ENCODE measurements at regions not wholly inside any gene's neighbourhood (a gene's known extent, or its start where the extent isn't known, plus 50 kb on each side); places are given as distances from the start of the nearest gene placed in this dataset.

DNA sequence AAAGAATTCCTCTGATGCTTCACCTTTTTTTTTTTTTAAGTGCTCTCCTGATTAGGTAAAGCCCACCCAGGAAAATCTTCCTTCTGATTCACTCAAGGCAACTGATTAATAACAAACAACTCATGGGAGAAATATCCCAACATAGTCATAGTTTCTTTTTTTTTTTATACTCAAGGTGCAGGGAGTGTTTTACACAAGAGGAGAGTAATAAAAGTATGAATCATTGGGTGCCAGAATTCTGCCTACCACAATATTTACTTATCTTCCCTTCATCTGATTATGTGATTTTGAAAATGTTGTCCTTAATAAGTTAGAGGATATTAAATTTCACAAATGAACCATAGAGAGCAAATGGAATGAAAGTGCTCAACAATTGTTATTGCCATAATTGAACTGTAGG lies 329.9 kb downstream of the TECRL start:
- H3K4ac ChIP-seq (ENCODE audit: low read depth, low read length): no peak overlapping the region

More for the DNA sequence above, 329.9 kb downstream of the TECRL start:
- no peak overlapping the region for H3K18ac ChIP-seq (ENCODE audit: insufficient read length, low read depth, low read length)
- no peak overlapping the region for H4K91ac ChIP-seq (ENCODE audit: insufficient read length, low read depth, low read length)
- H4K5ac ChIP-seq (ENCODE audit: insufficient read length, low read depth, low read length): no peak overlapping the region
- no peak overlapping the region for H4K8ac ChIP-seq (replicated peaks; ENCODE audit: insufficient read length, low read depth, low read length)
- H3K14ac ChIP-seq (ENCODE audit: insufficient read depth, low read length): no peak overlapping the region
- H3K27ac Mint-ChIP-seq: no peak overlapping the region; a peak in 1 of 7 replicates
- H3K79me1 ChIP-seq (ENCODE audit: insufficient read depth, low read depth, low read length, poor library complexity, severe bottlenecking): no peaks in the 10 kb centered on the region
- H3K9ac ChIP-seq (ENCODE audit: extremely low read depth, insufficient read length, low read length): no peak overlapping the region
- H3T11ph ChIP-seq (ENCODE audit: low read length): no peak overlapping the region
- no peaks in the 10 kb centered on the region for H3K4me1 ChIP-seq (ENCODE audit: insufficient read depth, low read length)
- H2BK12ac ChIP-seq (ENCODE audit: insufficient read length, low read depth, low read length): no peak overlapping the region
- no peak overlapping the region for H3K23ac ChIP-seq (ENCODE audit: insufficient read length, low read depth, low read length)
- H3K4me3 Mint-ChIP-seq: no peak overlapping the region
- H3K4me2 ChIP-seq (ENCODE audit: insufficient read depth, insufficient read length, low read length): no peak overlapping the region
- no peaks in the 10 kb centered on the region for H3K9me3 ChIP-seq (ENCODE audit: control insufficient read depth, low read depth, low read length)
- peaks cover 2 to 3% (median 2%) of the 10 kb centered on the region in 3 experiments; a peak in 1 of 7 replicates for H3K36me3 Mint-ChIP-seq (ENCODE audit: insufficient read depth in 1 of 3, low read depth in 3 of 3)
- no peak overlapping the region for H2BK5ac ChIP-seq (ENCODE audit: insufficient read length, low read length)
- H4K20me1 ChIP-seq (ENCODE audit: control insufficient read depth, insufficient read depth, insufficient read length): no peaks in the 10 kb centered on the region
- no peaks in the 10 kb centered on the region for H3K27me3 ChIP-seq (ENCODE audit: insufficient read depth, low read length)
- H3K9me3 Mint-ChIP-seq: peaks cover 3 to 11% of the 10 kb centered on the region in 2 experiments; a peak in 4 of 5 replicates
- no peaks in the 10 kb centered on the region for H3K79me2 ChIP-seq (ENCODE audit: insufficient read depth, low read length)
- no peak overlapping the region for H2BK120ac ChIP-seq (ENCODE audit: low read depth, low read length, poor library complexity, severe bottlenecking)
- no peak for DNase-seq
- no peaks in the 10 kb centered on the region for H3K27me3 Mint-ChIP-seq (ENCODE audit: low read depth)
- H2BK20ac ChIP-seq (ENCODE audit: low read depth, low read length, poor library complexity, severe bottlenecking): no peak overlapping the region
- H2AFZ ChIP-seq (ENCODE audit: low read length): no peak overlapping the region
- no peaks in the 10 kb centered on the region for H3K23me2 ChIP-seq (ENCODE audit: insufficient read length, low read depth, low read length, poor library complexity, severe bottlenecking)
- peaks cover 8% of the 10 kb centered on the region in 2 experiments; a peak in 2 of 4 replicates for H3K4me1 Mint-ChIP-seq
- H3K56ac ChIP-seq (ENCODE audit: insufficient read length, low read depth, low read length): no peak overlapping the region
- no peak overlapping the region for H2BK15ac ChIP-seq (ENCODE audit: low read depth, low read length)
- TF ChIP-seq, protein P1, sequence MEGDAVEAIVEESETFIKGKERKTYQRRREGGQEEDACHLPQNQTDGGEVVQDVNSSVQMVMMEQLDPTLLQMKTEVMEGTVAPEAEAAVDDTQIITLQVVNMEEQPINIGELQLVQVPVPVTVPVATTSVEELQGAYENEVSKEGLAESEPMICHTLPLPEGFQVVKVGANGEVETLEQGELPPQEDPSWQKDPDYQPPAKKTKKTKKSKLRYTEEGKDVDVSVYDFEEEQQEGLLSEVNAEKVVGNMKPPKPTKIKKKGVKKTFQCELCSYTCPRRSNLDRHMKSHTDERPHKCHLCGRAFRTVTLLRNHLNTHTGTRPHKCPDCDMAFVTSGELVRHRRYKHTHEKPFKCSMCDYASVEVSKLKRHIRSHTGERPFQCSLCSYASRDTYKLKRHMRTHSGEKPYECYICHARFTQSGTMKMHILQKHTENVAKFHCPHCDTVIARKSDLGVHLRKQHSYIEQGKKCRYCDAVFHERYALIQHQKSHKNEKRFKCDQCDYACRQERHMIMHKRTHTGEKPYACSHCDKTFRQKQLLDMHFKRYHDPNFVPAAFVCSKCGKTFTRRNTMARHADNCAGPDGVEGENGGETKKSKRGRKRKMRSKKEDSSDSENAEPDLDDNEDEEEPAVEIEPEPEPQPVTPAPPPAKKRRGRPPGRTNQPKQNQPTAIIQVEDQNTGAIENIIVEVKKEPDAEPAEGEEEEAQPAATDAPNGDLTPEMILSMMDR (conservative IDR thresholded peaks at IDR 0.05): no peak
- no peak overlapping the region for H2AK5ac ChIP-seq (ENCODE audit: insufficient read length, low read length)
- H3K27ac ChIP-seq (ENCODE audit: insufficient read length, low read depth, low read length): no peak overlapping the region

All from H9 (cell line).